BJ (cell line): ENCODE measurements at regions not wholly inside any gene's neighbourhood (a gene's known extent, or its start where the extent isn't known, plus 50 kb on each side); places are given as distances from the start of the nearest gene placed in this dataset.

Source experiments
- CTCF ChIA-PET: fragments of 350-600 bp; formaldehyde crosslinking; extraction: SDS; loops from one replicate; lab custom pipeline; 2021; ENCODE audit warnings: antibody characterized with exemption, inconsistent platforms; lab: Yijun Ruan, JAX
- POLR2A ChIA-PET: fragments of 300-600 bp; sonication (Branson Sonifier 250); formaldehyde crosslinking; extraction: SDS; loops from one replicate; lab custom pipeline; 2021; ENCODE audit warnings: antibody characterized with exemption; lab: Charles Lee
- DNase-seq: peaks from one replicate; pipeline ENCODE4 v3.0.0-alpha.2; 2011; ENCODE audit warnings: low read depth
- H3K27me3 ChIP-seq: 2 replicates; pipeline ENCODE4 v1.6.0; 2011; ENCODE audit warnings: low read length; ENCODE audit not compliant: control insufficient read depth, insufficient read depth
- H3K36me3 ChIP-seq: 2 replicates; pipeline ENCODE4 v1.5.1; 2011; ENCODE audit warnings: low read length; ENCODE audit not compliant: control insufficient read depth, insufficient read depth
- H3K4me3 ChIP-seq: 2 replicates; pipeline ENCODE4 v1.5.1; 2011; ENCODE audit warnings: low read depth, mild to moderate bottlenecking, control low read depth, low read length
- TF ChIP-seq, protein P1 (sequence below): IDR thresholded peaks from 2 replicates; pipeline ENCODE4 v1.5.1; 2011; ENCODE audit warnings: low read depth, mild to moderate bottlenecking, control low read depth, inconsistent platforms, low read length, moderate library complexity; ENCODE audit not compliant: insufficient read depth

DNA sequence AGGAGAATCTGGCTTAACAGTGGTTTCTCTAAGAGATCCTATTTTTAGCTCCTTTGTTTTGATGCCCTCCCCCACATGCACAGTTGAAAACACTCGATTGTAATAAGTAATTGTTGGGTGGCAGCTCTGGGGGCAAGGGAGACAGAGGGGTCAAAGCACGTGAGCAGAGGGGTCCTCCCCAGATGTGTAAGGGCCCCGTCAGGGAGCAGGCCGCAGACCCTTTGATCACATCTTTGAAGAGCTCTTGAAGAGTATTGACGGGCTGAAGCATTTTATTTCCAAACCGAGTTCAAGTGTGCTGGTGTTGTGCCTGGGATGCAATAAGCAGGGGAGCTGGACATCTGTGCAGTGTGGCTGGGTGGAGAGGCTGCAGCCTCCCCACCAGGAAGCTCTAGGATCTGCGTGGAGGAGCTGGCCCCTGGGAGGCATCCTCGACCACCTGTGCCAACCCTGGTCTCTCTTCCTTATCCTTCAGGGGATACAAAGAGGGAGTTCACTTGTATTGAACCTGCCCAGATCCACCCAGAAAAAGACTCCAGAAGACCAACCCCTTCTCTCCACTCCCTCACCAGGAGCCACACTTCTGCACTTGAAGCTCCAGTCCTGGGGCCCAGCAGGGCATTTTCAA, 473.0 kb upstream of the MGMT start:
- DNase-seq: no peak
- TF ChIP-seq, protein P1, sequence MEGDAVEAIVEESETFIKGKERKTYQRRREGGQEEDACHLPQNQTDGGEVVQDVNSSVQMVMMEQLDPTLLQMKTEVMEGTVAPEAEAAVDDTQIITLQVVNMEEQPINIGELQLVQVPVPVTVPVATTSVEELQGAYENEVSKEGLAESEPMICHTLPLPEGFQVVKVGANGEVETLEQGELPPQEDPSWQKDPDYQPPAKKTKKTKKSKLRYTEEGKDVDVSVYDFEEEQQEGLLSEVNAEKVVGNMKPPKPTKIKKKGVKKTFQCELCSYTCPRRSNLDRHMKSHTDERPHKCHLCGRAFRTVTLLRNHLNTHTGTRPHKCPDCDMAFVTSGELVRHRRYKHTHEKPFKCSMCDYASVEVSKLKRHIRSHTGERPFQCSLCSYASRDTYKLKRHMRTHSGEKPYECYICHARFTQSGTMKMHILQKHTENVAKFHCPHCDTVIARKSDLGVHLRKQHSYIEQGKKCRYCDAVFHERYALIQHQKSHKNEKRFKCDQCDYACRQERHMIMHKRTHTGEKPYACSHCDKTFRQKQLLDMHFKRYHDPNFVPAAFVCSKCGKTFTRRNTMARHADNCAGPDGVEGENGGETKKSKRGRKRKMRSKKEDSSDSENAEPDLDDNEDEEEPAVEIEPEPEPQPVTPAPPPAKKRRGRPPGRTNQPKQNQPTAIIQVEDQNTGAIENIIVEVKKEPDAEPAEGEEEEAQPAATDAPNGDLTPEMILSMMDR: no peak
- no peak overlapping the region for H3K4me3 ChIP-seq
- H3K36me3 ChIP-seq: no peaks in the 10 kb centered on the region
- POLR2A ChIA-PET: no interaction called here
- no peaks in the 10 kb centered on the region for H3K27me3 ChIP-seq
- CTCF ChIA-PET: no interaction called here

DNA sequence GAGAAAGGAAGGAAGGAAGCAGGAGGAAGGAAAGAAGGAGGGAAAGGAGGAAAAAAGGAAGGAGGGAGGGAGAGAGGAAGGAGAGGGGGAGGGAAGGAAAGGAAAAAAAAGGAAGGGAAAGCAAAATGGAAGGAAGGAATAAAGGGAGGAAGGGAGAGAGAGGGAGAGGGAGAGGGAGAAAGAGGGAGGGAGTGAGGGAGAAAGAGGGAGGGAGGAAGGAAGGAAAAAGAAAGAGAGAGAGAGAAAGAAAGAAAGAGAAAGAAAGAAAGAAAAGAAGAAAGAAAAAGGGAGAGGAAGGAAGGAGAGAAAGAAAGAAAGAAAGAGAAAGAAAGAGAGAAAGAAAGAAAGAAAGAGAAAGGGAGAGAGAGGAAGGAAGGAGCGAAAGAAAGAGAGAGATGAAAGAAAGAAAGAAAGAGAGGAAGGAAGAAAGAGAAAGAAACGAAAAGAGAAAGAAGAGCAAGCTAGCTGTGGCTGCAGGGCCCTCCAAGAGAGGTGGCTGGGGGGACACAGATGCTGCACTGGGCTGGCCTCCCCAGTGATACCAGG, 472.4 kb upstream of the MGMT start:
- DNase-seq: no peak
- Histone ChIP-seq H3K27me3 (no peaks in the 10 kb centered on the region), H3K36me3 (no peaks in the 10 kb centered on the region), H3K4me3 (no peak overlapping the region)
- ChIA-PET POLR2A (no interaction called here), CTCF (no interaction called here)
- TF ChIP-seq, protein P1: no peak

DNA sequence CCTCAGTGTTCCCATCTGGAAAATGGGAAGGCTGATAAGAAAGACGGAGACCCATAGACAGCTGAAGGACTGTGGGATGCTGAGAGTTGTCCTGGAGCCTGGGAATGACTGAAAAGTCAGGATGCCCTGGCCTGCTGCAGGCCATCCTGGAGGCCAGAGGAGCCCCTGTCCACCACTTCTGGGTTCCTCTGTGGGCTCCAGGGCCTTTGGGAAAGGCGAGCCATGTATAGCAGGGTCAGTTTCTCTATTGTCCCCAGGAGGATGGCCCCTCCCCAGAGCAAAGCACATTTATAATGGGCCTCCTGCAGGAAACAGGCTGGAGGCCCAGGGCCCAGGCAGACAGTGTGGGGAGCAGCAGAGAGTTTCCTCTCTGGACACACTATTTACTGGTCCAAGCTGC, 471.4 kb upstream of the MGMT start:
- Histone ChIP-seq H3K36me3 (no peaks in the 10 kb centered on the region), H3K4me3 (no peak overlapping the region), H3K27me3 (no peaks in the 10 kb centered on the region)
- ChIA-PET POLR2A (no interaction called here), CTCF (no interaction called here)
- TF ChIP-seq, protein P1: no peak
- DNase-seq: no peak

DNA sequence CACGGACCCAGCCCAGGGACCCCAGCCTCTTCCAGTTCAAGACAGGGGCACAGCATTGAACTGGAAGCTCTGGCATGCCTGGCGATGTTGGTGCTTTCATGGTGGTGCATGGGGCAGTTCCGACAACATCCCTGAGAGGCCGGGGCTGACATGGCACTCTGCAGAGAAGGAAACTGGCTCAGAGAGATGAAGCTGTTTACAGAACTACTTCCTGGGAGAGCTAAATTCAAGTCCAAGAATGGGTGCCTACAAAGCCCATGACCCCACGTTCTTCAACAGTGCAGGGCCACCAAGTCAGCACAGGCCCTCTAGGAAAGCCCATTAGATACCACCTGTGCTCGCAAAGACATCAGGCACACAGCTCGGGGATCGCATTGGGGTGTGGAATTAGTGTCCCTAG, 470.9 kb upstream of the MGMT start:
- POLR2A ChIA-PET: no interaction called here
- H3K27me3 ChIP-seq: no peaks in the 10 kb centered on the region
- CTCF ChIA-PET: no interaction called here
- DNase-seq: no peak
- H3K4me3 ChIP-seq: no peak overlapping the region
- TF ChIP-seq, protein P1: no peak
- no peaks in the 10 kb centered on the region for H3K36me3 ChIP-seq

DNA sequence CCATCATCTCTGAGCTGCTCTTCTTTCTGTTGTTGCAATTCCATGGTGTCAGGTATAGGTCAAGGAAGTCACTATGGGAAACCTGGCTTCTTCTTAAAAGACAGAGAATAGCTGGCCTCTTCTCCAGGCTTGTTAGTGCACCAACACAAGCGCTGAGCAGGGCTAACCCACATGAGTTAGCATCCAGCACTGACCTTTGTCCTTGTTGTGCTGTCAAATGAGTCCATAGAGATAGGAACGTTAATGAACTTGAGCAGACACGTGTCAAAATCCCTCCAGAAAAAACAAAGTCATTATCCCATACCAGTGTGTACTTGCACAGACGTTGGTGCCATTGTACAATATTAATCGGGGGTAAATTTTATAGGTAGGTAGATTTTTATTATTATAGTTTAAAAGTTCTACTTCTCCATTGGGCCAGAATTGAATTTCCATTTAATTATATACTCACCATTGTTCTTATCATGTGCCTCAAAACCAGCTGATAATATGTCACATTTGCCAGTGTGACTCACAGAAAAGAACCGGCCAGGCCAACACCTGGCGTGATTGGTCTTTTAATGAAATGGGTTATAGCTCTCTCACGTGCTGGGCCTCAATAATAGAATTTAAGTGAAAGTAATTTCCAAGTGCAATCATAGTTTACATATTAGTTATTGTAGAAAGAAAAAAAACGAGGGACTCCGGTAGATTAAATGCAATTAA, 468.8 kb upstream of the MGMT start:
- POLR2A ChIA-PET: no interaction called here
- CTCF ChIA-PET: no interaction called here
- no peaks in the 10 kb centered on the region for H3K36me3 ChIP-seq
- H3K27me3 ChIP-seq: no peaks in the 10 kb centered on the region
- DNase-seq: no peak
- no peak overlapping the region for H3K4me3 ChIP-seq
- TF ChIP-seq, protein P1: no peak
